ENCODE measurements at regions not wholly inside any gene's neighbourhood (a gene's known extent, or its start where the extent isn't known, plus 50 kb on each side); places are given as distances from the start of the nearest gene placed in this dataset.

- TF ChIP-seq CTCF (IDR thresholded peaks at IDR 0.05) (no peak), EP300 (IDR thresholded peaks at IDR 0.05) (no peak), POLR2A (IDR thresholded peaks at IDR 0.05; ENCODE audit: low read depth) (no peak), POLR2AphosphoS5 (IDR thresholded peaks at IDR 0.05) (no peak)
These were observed 120.1 kb upstream of the SPATA12 start for GRCh38 chr3:56940321-56940720.
